Testis (tissue), 2 donors: ENCODE measurements at regions not wholly inside any gene's neighbourhood (a gene's known extent, or its start where the extent isn't known, plus 50 kb on each side); places are given as distances from the start of the nearest gene placed in this dataset.

ENCODE experiments used
- DNase-seq: peaks from one replicate; pipeline ENCODE4 v3.0.0-alpha.2; 2019
- H3K27ac ChIP-seq, 2 donors: fragments of 200-600 bp; sonication (generic); one replicate each; pipeline ENCODE4 v1.5.1; 2019
- H3K27me3 ChIP-seq: fragments of 200-600 bp; sonication (generic); one replicate; pipeline ENCODE4 v1.5.1; 2019
- H3K36me3 ChIP-seq: fragments of 200-600 bp; sonication (generic); one replicate; pipeline ENCODE4 v1.5.1; 2017; ENCODE audit warnings: low read depth; ENCODE audit errors: missing control alignments
- H3K4me1 ChIP-seq: fragments of 200-600 bp; sonication (generic); one replicate; pipeline ENCODE4 v1.5.1; 2019
- H3K4me3 ChIP-seq, 2 donors: fragments of 200-600 bp; sonication (generic); one replicate each; pipeline ENCODE4 v1.5.1; 2017 to 2019
- H3K9me3 ChIP-seq: fragments of 200-600 bp; sonication (generic); one replicate; pipeline ENCODE4 v1.5.1; 2017
- POLR2A ChIP-seq: fragments of 450-650 bp; IDR thresholded peaks from one replicate; pipeline ENCODE4 v1.6.1; 2017; ENCODE audit warnings: antibody characterized with exemption, mild to moderate bottlenecking, moderate library complexity
- WGBS, 2 donors: methylation state at CpG; one replicate each; pipeline ENCODE4 v1.1.5; 2018; 5-methylcytosine and 5-hydroxymethylcytosine counted together
- intact Hi-C: fragments of 100-400 bp; cut with DNase I; formaldehyde crosslinking; loops from one replicate; pipeline ENCODE4 v1.15.1; 2023; ENCODE audit warnings: low total_unique reads
- TF ChIP-seq, protein P1 (sequence below), 3 experiments: fragments of 450-650 bp in 2 of 3; fragments of 200-600 bp in 1 of 3; sonication (generic) in 1 of 3; IDR thresholded peaks; one replicate each; pipeline ENCODE4 v1.5.1; 2016 to 2019; ENCODE audit warnings: antibody characterized with exemption in 3 of 3, mild to moderate bottlenecking in 2 of 3, moderate library complexity in 1 of 3

DNA sequence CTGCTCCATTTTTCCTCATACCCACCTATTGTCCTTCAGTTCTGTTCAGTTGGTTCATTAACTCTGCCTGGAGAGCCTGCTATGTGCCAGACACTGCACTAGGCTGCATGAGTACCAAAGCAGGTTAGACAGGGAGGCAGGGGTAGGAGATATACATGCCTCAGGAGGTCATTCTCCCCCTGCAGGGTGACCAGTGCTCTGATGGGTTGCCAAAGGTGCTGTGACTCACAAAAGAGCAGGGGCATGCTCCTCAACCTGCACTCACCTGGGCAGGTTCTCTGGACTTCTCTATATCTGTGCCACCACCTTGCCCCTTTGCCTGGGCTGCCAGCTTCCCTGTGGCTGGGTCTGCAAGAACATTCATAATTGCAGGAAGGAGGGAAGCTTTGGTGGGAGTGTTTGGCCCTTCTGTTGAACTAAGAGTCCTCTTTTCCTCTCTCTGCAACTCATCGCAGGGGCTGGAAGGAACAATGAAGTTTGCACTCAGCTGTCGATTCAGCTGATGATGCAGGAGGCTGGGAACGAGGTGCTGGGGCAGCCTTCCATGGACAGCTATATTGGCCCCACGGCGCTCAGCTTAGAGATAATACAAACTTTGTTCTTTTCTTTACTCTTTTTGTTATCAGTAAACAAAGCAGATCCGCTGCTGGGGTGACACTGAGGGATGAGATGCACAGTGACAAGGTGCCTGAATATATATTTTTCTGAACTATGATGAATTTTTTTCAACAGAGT, 356.4 kb upstream of the PLXNA2 start:
- no peaks in the 10 kb centered on the region for H3K36me3 ChIP-seq
- WGBS, 2 donors = 56 to 69% methylated on average over 6 of the region's 6 CpGs
- TF ChIP-seq, protein P1, sequence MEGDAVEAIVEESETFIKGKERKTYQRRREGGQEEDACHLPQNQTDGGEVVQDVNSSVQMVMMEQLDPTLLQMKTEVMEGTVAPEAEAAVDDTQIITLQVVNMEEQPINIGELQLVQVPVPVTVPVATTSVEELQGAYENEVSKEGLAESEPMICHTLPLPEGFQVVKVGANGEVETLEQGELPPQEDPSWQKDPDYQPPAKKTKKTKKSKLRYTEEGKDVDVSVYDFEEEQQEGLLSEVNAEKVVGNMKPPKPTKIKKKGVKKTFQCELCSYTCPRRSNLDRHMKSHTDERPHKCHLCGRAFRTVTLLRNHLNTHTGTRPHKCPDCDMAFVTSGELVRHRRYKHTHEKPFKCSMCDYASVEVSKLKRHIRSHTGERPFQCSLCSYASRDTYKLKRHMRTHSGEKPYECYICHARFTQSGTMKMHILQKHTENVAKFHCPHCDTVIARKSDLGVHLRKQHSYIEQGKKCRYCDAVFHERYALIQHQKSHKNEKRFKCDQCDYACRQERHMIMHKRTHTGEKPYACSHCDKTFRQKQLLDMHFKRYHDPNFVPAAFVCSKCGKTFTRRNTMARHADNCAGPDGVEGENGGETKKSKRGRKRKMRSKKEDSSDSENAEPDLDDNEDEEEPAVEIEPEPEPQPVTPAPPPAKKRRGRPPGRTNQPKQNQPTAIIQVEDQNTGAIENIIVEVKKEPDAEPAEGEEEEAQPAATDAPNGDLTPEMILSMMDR (IDR thresholded peaks at IDR 0.05) = no peak
- TF ChIP-seq POLR2A = no peak
- H3K9me3 ChIP-seq = no peaks in the 10 kb centered on the region
- H3K27ac ChIP-seq = no peak overlapping the region
- DNase-seq = no peak
- H3K27me3 ChIP-seq = no peaks in the 10 kb centered on the region
- no peak overlapping the region for H3K4me3 ChIP-seq
- intact Hi-C loops = no loop called here
- H3K4me1 ChIP-seq = no peaks in the 10 kb centered on the region

DNA sequence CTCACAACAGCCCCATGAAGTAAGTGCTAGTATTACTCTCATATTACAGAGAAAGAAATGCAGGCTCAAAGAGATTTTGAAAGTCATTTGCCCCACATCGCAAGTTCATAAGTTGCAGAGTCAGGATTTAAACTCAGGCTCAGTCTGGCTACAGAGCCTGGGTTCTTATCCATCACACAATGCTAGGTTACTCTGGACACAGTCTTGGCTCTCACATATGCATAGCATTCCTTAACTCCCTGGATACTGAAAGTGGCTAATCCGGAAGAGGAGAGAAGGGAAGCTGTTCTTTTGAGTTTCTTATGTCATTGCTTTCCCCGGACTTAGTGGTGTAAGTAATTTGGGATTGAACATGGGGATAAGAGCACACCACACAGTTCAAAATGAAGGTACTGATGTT, 357.4 kb upstream of the PLXNA2 start:
- intact Hi-C loops = no loop called here
- no peak for DNase-seq
- Histone ChIP-seq H3K4me1 (no peaks in the 10 kb centered on the region), H3K27me3 (no peaks in the 10 kb centered on the region), H3K27ac (no peak overlapping the region), H3K9me3 (no peaks in the 10 kb centered on the region), H3K4me3 (no peak overlapping the region), H3K36me3 (no peaks in the 10 kb centered on the region)
- whole genome bisulfite sequencing, 2 donors = 46 to 60% methylated on average over 3 of the region's 3 CpGs
- TF ChIP-seq, protein P1 (IDR thresholded peaks at IDR 0.05) = no peak
- TF ChIP-seq POLR2A = no peak

DNA sequence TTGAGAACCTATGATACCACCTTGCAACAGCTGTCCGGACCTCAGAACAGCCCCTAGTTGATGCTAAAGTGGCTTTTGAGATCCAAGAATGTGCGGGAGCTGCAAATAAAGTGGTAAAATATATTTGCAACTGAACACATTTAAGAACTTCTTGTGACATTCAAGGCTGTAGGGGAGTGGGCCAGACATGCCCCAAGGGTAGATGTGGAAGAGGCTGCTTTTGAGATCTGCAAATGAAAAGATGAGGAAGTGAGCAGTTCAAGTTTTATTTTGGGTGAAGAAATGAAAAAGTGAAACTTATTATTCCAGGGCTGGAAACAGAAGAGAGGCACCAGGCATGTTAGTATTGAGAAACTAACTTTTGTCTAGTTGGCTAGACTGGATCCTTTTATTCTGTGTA, 359.5 kb upstream of the PLXNA2 start:
- WGBS, 2 donors = 56 to 60% methylated on average over 2 of the region's 2 CpGs
- H3K27me3 ChIP-seq = no peaks in the 10 kb centered on the region
- H3K4me3 ChIP-seq = no peak overlapping the region
- intact Hi-C loops = no loop called here
- H3K27ac ChIP-seq = no peak overlapping the region
- TF ChIP-seq POLR2A = no peak
- TF ChIP-seq, protein P1 (IDR thresholded peaks at IDR 0.05) = no peak
- no peak for DNase-seq
- H3K4me1 ChIP-seq = no peaks in the 10 kb centered on the region
- H3K36me3 ChIP-seq = no peaks in the 10 kb centered on the region
- no peaks in the 10 kb centered on the region for H3K9me3 ChIP-seq

DNA sequence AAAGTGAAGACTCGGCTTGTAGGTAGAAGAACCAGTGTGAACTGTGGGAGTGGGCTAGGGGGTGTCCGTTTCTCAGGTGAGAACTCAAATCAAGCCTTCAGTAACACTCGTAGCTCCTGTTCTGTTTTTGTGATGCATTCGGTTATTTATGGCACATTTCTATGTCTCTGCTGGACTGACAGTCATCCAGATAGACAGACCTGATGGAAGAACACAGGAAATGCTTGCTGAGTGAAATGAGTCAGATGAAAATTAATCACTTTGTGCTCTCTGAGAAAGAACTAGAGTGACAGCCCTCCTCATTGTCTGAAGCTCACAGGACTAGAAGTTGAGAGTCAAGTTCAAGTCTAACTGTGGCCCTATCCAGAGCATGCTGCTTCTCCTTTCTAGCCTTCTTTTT, 360.1 kb upstream of the PLXNA2 start:
- Histone ChIP-seq H3K36me3 (no peaks in the 10 kb centered on the region), H3K27me3 (no peaks in the 10 kb centered on the region), H3K4me1 (no peaks in the 10 kb centered on the region), H3K4me3 (no peak overlapping the region), H3K27ac (no peak overlapping the region), H3K9me3 (no peaks in the 10 kb centered on the region)
- no peak for DNase-seq
- 68 to 70% methylated on average over 4 of the region's 4 CpGs for WGBS, 2 donors
- TF ChIP-seq, protein P1 (IDR thresholded peaks at IDR 0.05) = no peak
- TF ChIP-seq POLR2A = no peak
- intact Hi-C loops = no loop called here

DNA sequence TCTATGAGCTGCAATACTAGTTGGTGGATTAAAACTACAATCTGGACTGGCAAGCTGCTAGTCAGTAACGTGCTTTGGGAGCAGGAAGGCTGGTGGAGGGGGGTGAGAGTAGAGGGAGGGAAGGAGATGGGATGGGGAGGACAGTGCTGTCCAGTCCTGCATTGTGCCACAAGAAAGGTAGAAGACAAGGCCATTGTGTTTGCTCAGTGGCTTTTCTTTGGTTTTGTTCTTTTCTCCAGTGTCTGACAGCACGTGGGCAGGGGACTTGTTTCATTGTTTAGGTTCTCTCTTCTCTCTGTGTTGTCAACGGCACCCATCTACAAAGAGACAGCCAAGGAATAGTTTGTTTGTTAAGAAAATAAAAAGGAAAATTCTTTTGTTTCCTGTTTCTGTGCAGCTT, 362.8 kb upstream of the PLXNA2 start:
- no peak for DNase-seq
- H3K4me1 ChIP-seq = no peaks in the 10 kb centered on the region
- no peak overlapping the region for H3K4me3 ChIP-seq
- H3K27ac ChIP-seq = no peak overlapping the region
- no peaks in the 10 kb centered on the region for H3K36me3 ChIP-seq
- intact Hi-C loops = no loop called here
- TF ChIP-seq POLR2A = no peak
- TF ChIP-seq, protein P1 (IDR thresholded peaks at IDR 0.05) = no peak
- 59 to 73% methylated on average over 3 of the region's 3 CpGs for WGBS, 2 donors
- H3K27me3 ChIP-seq = no peaks in the 10 kb centered on the region
- H3K9me3 ChIP-seq = no peaks in the 10 kb centered on the region
